IPS-15b (cell line): ENCODE measurements at regions not wholly inside any gene's neighbourhood (a gene's known extent, or its start where the extent isn't known, plus 50 kb on each side); places are given as distances from the start of the nearest gene placed in this dataset.

Experiments used
- H3K27me3 ChIP-seq: one replicate; pipeline ENCODE4 v1.6.1; 2013; ENCODE audit warnings: low read length; ENCODE audit not compliant: control insufficient read depth, insufficient read depth
- H3K36me3 ChIP-seq: one replicate; pipeline ENCODE4 v1.6.1; 2013; ENCODE audit warnings: low read length; ENCODE audit not compliant: control insufficient read depth, insufficient read depth
- H3K4me1 ChIP-seq: one replicate; pipeline ENCODE4 v1.6.1; 2013; ENCODE audit warnings: mild to moderate bottlenecking, low read length; ENCODE audit not compliant: control insufficient read depth, insufficient read depth
- H3K4me3 ChIP-seq: one replicate; pipeline ENCODE4 v1.5.1; 2013; ENCODE audit warnings: low read depth, low read length
- H3K9ac ChIP-seq: one replicate; pipeline ENCODE4 v1.6.1; 2013; ENCODE audit warnings: low read depth, mild to moderate bottlenecking, low read length
- H3K9me3 ChIP-seq: one replicate; pipeline ENCODE4 v1.6.1; 2013; ENCODE audit warnings: mild to moderate bottlenecking, low read length; ENCODE audit not compliant: control insufficient read depth, insufficient read depth

GRCh38 chr13:30151388-30151787, 156.0 kb downstream of the KATNAL1 start:
- Histone ChIP-seq H3K9ac (no peak overlapping the region), H3K4me3 (no peak overlapping the region)

GRCh38 chr13:30149248-30149647, 158.1 kb downstream of the KATNAL1 start:
- Histone ChIP-seq H3K9me3 (no peaks in the 10 kb centered on the region), H3K36me3 (no peaks in the 10 kb centered on the region), H3K4me1 (no peaks in the 10 kb centered on the region), H3K9ac (no peak overlapping the region), H3K27me3 (no peaks in the 10 kb centered on the region), H3K4me3 (no peak overlapping the region)

More at GRCh38 chr13:30151388-30151787, 156.0 kb downstream of the KATNAL1 start:
- Histone ChIP-seq H3K4me1 (no peaks in the 10 kb centered on the region), H3K36me3 (no peaks in the 10 kb centered on the region), H3K27me3 (no peaks in the 10 kb centered on the region), H3K9me3 (no peaks in the 10 kb centered on the region)

- no peak overlapping the region for H3K4me3 ChIP-seq
- no peaks in the 10 kb centered on the region for H3K4me1 ChIP-seq
- H3K27me3 ChIP-seq, result no peaks in the 10 kb centered on the region
- no peak overlapping the region for H3K9ac ChIP-seq
- no peaks in the 10 kb centered on the region for H3K36me3 ChIP-seq
- H3K9me3 ChIP-seq, result no peaks in the 10 kb centered on the region
Measured at GRCh38 chr13:30148786-30149185, 158.6 kb downstream of the KATNAL1 start.

GRCh38 chr13:30148171-30148754, 159.1 kb downstream of the KATNAL1 start:
- H3K9ac ChIP-seq, result no peak overlapping the region
- no peak overlapping the region for H3K4me3 ChIP-seq
- H3K4me1 ChIP-seq, result no peaks in the 10 kb centered on the region
- H3K36me3 ChIP-seq, result no peaks in the 10 kb centered on the region
- no peaks in the 10 kb centered on the region for H3K27me3 ChIP-seq
- no peaks in the 10 kb centered on the region for H3K9me3 ChIP-seq

GRCh38 chr13:30147421-30147820, 159.9 kb downstream of the KATNAL1 start:
- Histone ChIP-seq H3K36me3 (no peaks in the 10 kb centered on the region), H3K4me1 (no peaks in the 10 kb centered on the region)

GRCh38 chr13:30147015-30147414, 160.3 kb downstream of the KATNAL1 start:
- Histone ChIP-seq H3K27me3 (no peaks in the 10 kb centered on the region), H3K9ac (no peak overlapping the region), H3K9me3 (no peaks in the 10 kb centered on the region), H3K36me3 (no peaks in the 10 kb centered on the region), H3K4me1 (no peaks in the 10 kb centered on the region), H3K4me3 (no peak overlapping the region)

More at GRCh38 chr13:30147421-30147820, 159.9 kb downstream of the KATNAL1 start:
- Histone ChIP-seq H3K9me3 (no peaks in the 10 kb centered on the region), H3K9ac (no peak overlapping the region), H3K4me3 (no peak overlapping the region), H3K27me3 (no peaks in the 10 kb centered on the region)

- Histone ChIP-seq H3K9me3 (no peaks in the 10 kb centered on the region), H3K4me3 (no peak overlapping the region), H3K36me3 (no peaks in the 10 kb centered on the region), H3K9ac (no peak overlapping the region), H3K4me1 (no peaks in the 10 kb centered on the region), H3K27me3 (no peaks in the 10 kb centered on the region)
Measured at GRCh38 chr13:30145709-30146367, 161.5 kb downstream of the KATNAL1 start.

- Histone ChIP-seq H3K36me3 (no peaks in the 10 kb centered on the region), H3K27me3 (no peaks in the 10 kb centered on the region), H3K9me3 (no peaks in the 10 kb centered on the region), H3K4me1 (no peaks in the 10 kb centered on the region), H3K4me3 (no peak overlapping the region), H3K9ac (no peak overlapping the region)
Measured at GRCh38 chr13:30143666-30144400, 163.5 kb downstream of the KATNAL1 start.

- Histone ChIP-seq H3K36me3 (no peaks in the 10 kb centered on the region), H3K9me3 (no peaks in the 10 kb centered on the region), H3K4me3 (no peak overlapping the region), H3K9ac (no peak overlapping the region), H3K4me1 (no peaks in the 10 kb centered on the region), H3K27me3 (no peaks in the 10 kb centered on the region)
Measured at GRCh38 chr13:30142486-30143211, 164.7 kb downstream of the KATNAL1 start.

GRCh38 chr13:30141775-30142485, 165.4 kb downstream of the KATNAL1 start:
- H3K9me3 ChIP-seq, result no peaks in the 10 kb centered on the region
- no peaks in the 10 kb centered on the region for H3K4me1 ChIP-seq
- no peak overlapping the region for H3K9ac ChIP-seq
- no peak overlapping the region for H3K4me3 ChIP-seq
- H3K36me3 ChIP-seq, result no peaks in the 10 kb centered on the region
- no peaks in the 10 kb centered on the region for H3K27me3 ChIP-seq

GRCh38 chr13:30140973-30141372, 166.4 kb downstream of the KATNAL1 start:
- H3K36me3 ChIP-seq, result no peaks in the 10 kb centered on the region
- H3K9ac ChIP-seq, result no peak overlapping the region
- no peaks in the 10 kb centered on the region for H3K27me3 ChIP-seq
- H3K9me3 ChIP-seq, result no peaks in the 10 kb centered on the region
- no peaks in the 10 kb centered on the region for H3K4me1 ChIP-seq
- H3K4me3 ChIP-seq, result no peak overlapping the region
